Hippocampal formation (tissue), 2 donors: ENCODE measurements at regions not wholly inside any gene's neighbourhood (a gene's known extent, or its start where the extent isn't known, plus 50 kb on each side); places are given as distances from the start of the nearest gene placed in this dataset.

Source experiments
- DNase-seq, 2 donors: peaks; one replicate each; lab custom pipeline; 2025; lab: John Stamatoyannopoulos, UW

GRCh38 chr2:8622199-8622911, 59.5 kb upstream of the ID2 start:
- no peak for DNase-seq

GRCh38 chr2:8622924-8623465, 58.9 kb upstream of the ID2 start:
- no peak for DNase-seq

- DNase-seq, result no peak
Measured at GRCh38 chr2:8623576-8623957, 58.3 kb upstream of the ID2 start.

GRCh38 chr2:8623958-8624591, 57.8 kb upstream of the ID2 start:
- DNase-seq, result no peak

- no peak for DNase-seq
Measured at GRCh38 chr2:8624855-8625398, 56.9 kb upstream of the ID2 start.

GRCh38 chr2:8625399-8626300, 56.2 kb upstream of the ID2 start:
- DNase-seq, result no peak

GRCh38 chr2:8626572-8626971, 55.3 kb upstream of the ID2 start:
- no peak for DNase-seq

GRCh38 chr2:8627019-8627691, 54.7 kb upstream of the ID2 start:
- DNase-seq, result no peak

GRCh38 chr2:8627692-8628085, 54.2 kb upstream of the ID2 start:
- peak in 1 of 2 donors; percentile 19 for DNase-seq

- no peak for DNase-seq
Measured at GRCh38 chr2:8628179-8628865, 53.5 kb upstream of the ID2 start.

- no peak for DNase-seq
Measured at GRCh38 chr2:8628866-8629209, 53.0 kb upstream of the ID2 start.

GRCh38 chr2:8629402-8629801, 52.5 kb upstream of the ID2 start:
- no peak for DNase-seq

GRCh38 chr2:8630676-8631464, 51.0 kb upstream of the ID2 start:
- no peak for DNase-seq

- DNase-seq, result no peak
Measured at GRCh38 chr2:8631465-8632005, 50.3 kb upstream of the ID2 start.
